ENCODE measurements at regions not wholly inside any gene's neighbourhood (a gene's known extent, or its start where the extent isn't known, plus 50 kb on each side); places are given as distances from the start of the nearest gene placed in this dataset.

- intact Hi-C loops (cut with DNase I), result no loop called here
- no peak overlapping the region for H3K27ac ChIP-seq
- H3K9me3 ChIP-seq, result no peaks in the 10 kb centered on the region
- TF ChIP-seq EP300 (IDR thresholded peaks at IDR 0.05), result no peak
- DNase-seq, result no peak
- no peaks in the 10 kb centered on the region for H3K27me3 ChIP-seq
- H3K4me1 ChIP-seq (ENCODE audit: insufficient read depth), result no peaks in the 10 kb centered on the region
- H3K36me3 ChIP-seq, result no peaks in the 10 kb centered on the region
- WGBS, 3 donors, result 81 to 89% (median 86%) methylated on average over 1 of the region's 1 CpG
- H3K4me3 ChIP-seq, result no peak overlapping the region
Observed at GRCh38 chr17:72271603-72272002, 150.8 kb downstream of the SOX9 start.

GRCh38 chr17:72273289-72274056, 152.7 kb downstream of the SOX9 start:
- TF ChIP-seq POLR2A (IDR thresholded peaks at IDR 0.05), result no peak
- intact Hi-C loops (cut with DNase I), result no loop called here
- Histone ChIP-seq H3K27ac (no peak overlapping the region), H3K9me3 (no peaks in the 10 kb centered on the region), H3K4me1 (ENCODE audit: insufficient read depth) (no peaks in the 10 kb centered on the region), H3K4me3 (no peak overlapping the region), H3K36me3 (no peaks in the 10 kb centered on the region), H3K27me3 (no peaks in the 10 kb centered on the region)
- 53 to 63% (median 55%) methylated on average over 10 of the region's 10 CpGs for WGBS, 3 donors
- DNase-seq, result no peak

- DNase-seq, result no peak
- Histone ChIP-seq H3K27me3 (no peaks in the 10 kb centered on the region), H3K9me3 (no peaks in the 10 kb centered on the region), H3K27ac (no peak overlapping the region), H3K36me3 (no peaks in the 10 kb centered on the region), H3K4me1 (ENCODE audit: insufficient read depth) (no peaks in the 10 kb centered on the region), H3K4me3 (no peak overlapping the region)
- intact Hi-C loops (cut with DNase I), result no loop called here
- TF ChIP-seq CTCF (IDR thresholded peaks at IDR 0.05) (no peak), POLR2A (IDR thresholded peaks at IDR 0.05) (no peak), EP300 (IDR thresholded peaks at IDR 0.05) (no peak)
- WGBS, 3 donors, result 76 to 91% (median 77%) methylated on average over 2 of the region's 2 CpGs
Observed at GRCh38 chr17:72274614-72275013, 153.8 kb downstream of the SOX9 start.

GRCh38 chr17:72280881-72281280, 160.1 kb downstream of the SOX9 start:
- intact Hi-C loops (cut with DNase I), result no loop called here
- no peak for DNase-seq
- Histone ChIP-seq H3K27ac (no peak overlapping the region), H3K4me3 (no peak overlapping the region), H3K36me3 (no peaks in the 10 kb centered on the region), H3K4me1 (ENCODE audit: insufficient read depth) (no peaks in the 10 kb centered on the region), H3K27me3 (no peaks in the 10 kb centered on the region), H3K9me3 (no peaks in the 10 kb centered on the region)
- TF ChIP-seq CTCF (IDR thresholded peaks at IDR 0.05), result no peak
- TF ChIP-seq POLR2A (IDR thresholded peaks at IDR 0.05), result no peak
- no peak for TF ChIP-seq EP300 (IDR thresholded peaks at IDR 0.05)
- WGBS, 3 donors, result 92 to 96% (median 95%) methylated on average over 3 of the region's 3 CpGs

GRCh38 chr17:72282439-72283029, 161.7 kb downstream of the SOX9 start:
- no peak for DNase-seq
- WGBS, 3 donors, result 63 to 73% (median 63%) methylated on average over 3 of the region's 3 CpGs

More at GRCh38 chr17:72282439-72283029, 161.7 kb downstream of the SOX9 start:
- Histone ChIP-seq H3K36me3 (no peaks in the 10 kb centered on the region), H3K9me3 (no peaks in the 10 kb centered on the region), H3K4me1 (ENCODE audit: insufficient read depth) (no peaks in the 10 kb centered on the region), H3K27ac (no peak overlapping the region), H3K27me3 (no peaks in the 10 kb centered on the region), H3K4me3 (no peak overlapping the region)
- intact Hi-C loops (cut with DNase I), result no loop called here
- TF ChIP-seq EP300 (IDR thresholded peaks at IDR 0.05), result no peak
- TF ChIP-seq CTCF (IDR thresholded peaks at IDR 0.05), result no peak
- no peak for TF ChIP-seq POLR2A (IDR thresholded peaks at IDR 0.05)

Measured in ovary (tissue), 7 donors.